ENCODE measurements at regions not wholly inside any gene's neighbourhood (a gene's known extent, or its start where the extent isn't known, plus 50 kb on each side); places are given as distances from the start of the nearest gene placed in this dataset.

GRCh38 chr4:60175241-60175640 lies 1024.9 kb upstream of the ADGRL3 start:
- DNase-seq (ENCODE audit: low spot score): no peak

GRCh38 chr4:60187428-60187827 lies 1012.7 kb upstream of the ADGRL3 start:
- DNase-seq (ENCODE audit: low spot score): no peak

DNA sequence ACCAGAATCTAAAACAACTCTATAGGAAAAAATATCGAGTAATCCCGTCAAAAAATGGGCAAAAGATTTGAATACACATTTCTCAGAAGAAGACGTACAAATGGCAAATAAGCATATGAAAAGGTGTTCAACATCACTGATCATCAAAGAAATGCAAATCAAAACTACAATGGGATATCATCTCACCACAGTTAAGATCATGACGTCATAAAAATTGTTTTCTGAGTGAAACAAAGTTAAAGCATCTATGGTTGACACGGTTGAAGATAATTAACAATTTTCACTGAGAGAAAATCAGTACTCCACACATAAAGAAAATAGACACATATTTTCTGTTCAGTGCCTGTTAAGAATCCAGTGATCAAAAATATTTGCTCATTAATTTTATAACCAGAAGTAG lies 1010.8 kb upstream of the ADGRL3 start:
- no peak for DNase-seq (ENCODE audit: low spot score)

GRCh38 chr4:60194214-60194613 lies 1005.9 kb upstream of the ADGRL3 start:
- DNase-seq (ENCODE audit: low spot score): no peak

GRCh38 chr4:60195256-60195655 lies 1004.9 kb upstream of the ADGRL3 start:
- no peak for DNase-seq (ENCODE audit: low spot score)

DNA sequence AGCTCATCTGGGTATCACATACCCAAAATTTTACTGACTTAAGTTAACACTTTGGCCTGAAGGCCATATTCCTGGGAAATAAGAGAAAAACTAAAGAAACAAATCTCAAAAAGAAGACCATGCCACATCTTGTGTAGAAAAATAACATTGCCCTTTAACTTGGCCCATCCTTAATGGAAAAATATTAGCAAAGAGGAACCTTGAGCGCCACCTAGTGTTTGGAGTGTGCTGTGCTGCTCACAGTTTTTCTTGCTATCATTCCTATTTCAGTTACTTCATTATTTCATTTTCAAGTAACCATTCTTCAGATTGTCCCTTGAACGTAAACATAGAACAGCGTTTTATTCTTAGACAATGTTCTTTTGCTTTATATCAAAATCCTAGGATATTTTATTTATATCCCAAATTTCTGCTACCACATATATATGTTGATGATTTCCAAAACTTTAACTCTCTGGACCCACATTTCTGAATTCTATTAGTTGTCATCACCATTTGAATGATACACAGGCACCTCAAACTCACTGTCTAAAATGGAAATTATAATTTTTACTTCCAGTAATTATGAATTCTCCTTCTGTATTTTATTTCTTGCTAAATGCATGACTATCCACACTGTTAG lies 999.0 kb upstream of the ADGRL3 start:
- peak; percentile 31 for DNase-seq (ENCODE audit: low spot score)

DNA sequence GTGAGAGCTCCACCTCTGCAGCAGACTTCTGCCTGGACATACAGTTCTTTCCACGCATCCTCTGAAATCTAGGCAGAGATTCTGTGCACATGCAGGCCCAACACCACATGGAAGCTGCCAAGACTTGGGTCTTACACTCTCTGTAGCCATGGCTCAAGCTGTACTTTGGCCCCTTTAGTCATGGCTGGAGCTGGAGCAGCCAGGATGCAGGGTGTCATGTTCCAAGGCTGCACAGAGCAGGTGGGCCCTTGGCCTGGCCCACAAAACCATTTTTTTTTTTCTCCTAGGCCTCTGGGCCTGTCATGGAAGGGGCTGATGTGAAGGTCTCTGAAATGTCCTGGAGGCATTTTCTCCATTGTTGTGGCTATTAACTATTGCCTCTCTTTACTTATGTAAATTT lies 990.5 kb upstream of the ADGRL3 start:
- DNase-seq (ENCODE audit: low spot score): no peak

GRCh38 chr4:60215906-60216305 lies 984.2 kb upstream of the ADGRL3 start:
- no peak for DNase-seq (ENCODE audit: low spot score)

DNA sequence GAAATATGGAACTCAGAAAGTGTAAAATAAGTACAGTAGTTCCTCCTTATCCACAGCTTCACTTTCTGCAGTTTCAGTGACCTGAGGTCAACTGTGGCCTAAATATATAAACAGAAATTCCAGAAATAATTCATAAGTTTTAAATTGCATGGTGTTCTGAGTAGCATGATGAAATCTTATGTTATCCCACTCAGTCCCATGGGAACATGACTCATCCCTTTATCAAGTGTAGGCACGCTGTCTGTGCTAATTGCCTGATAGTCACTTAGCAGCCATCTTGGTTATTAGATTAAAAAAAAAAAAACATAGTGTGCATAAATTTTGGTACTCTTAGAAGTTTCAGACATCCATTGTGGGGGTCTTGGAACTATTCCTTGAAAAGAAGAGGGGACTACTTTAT lies 983.4 kb upstream of the ADGRL3 start:
- no peak for DNase-seq (ENCODE audit: low spot score)

DNA sequence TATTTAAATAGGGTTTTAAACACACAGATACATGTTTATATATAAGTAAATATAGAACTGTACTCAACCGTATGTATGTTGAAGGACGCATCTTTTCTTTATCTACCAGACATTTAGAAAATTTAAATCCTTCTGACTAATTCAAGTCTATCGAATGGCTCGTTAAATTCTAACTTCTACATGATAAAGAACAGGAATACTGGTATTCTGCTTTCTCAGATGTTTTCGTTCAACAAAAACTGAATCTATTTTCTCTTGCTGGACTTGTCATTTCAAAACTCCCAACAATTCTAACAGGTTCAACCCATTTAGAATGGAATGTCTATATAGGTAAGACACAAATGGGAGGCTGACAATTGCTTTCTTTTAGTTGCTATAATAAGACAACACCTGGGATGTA lies 978.3 kb upstream of the ADGRL3 start:
- no peak for DNase-seq (ENCODE audit: low spot score)

DNA sequence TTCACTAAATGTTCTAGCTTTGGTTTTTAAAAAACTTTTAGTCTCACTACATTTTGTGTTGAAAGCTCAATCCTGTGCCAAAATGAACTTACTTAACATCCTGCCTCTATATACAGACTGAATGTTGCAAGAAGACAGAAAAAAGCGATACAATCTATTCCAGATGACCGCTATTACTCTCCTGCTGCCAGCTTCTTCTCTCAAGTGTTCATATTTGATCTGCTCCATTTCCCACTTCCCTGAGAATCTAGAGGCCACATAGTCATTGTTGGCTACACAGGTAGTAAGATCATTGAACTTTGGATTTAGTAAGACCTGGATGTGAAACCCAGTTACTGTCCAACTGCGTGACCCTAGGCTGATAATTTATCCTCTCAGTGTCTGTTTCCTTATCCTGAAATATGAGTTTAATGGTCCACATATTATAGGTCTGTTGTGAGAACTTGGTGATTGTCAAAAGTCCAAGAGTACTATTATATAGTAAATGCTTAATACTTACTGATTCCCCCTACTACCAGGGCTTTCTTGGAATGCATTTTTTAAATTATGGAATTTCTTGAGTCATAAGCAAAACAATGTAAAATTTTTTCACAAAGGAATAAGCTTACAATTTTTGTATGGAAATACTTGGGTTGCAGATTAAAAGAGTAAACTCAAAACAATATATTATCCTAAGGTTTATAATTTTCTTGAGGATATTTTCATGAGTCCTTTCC lies 976.8 kb upstream of the ADGRL3 start:
- DNase-seq (ENCODE audit: low spot score): no peak

GRCh38 chr4:60241866-60242265 lies 958.3 kb upstream of the ADGRL3 start:
- DNase-seq (ENCODE audit: low spot score): no peak

DNA sequence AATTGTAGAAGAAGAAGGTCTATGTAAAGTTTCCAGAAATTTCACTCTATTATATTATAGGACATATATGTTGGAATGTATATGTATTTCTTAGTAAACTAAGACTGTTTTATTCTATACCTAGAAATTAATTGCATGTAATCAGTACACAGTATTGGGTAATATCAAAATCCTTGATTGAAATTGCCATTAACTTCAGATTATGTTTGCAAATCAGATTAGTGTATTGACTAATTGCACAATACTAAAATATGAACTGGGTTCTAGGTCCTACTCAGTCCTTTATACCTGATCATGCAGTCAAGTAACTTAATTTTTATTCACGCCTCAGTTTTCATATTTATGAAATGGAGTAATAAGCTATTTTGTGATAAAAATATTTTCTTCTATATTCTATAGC lies 950.3 kb upstream of the ADGRL3 start:
- DNase-seq (ENCODE audit: low spot score): no peak

- DNase-seq (ENCODE audit: low spot score): no peak
Observed at GRCh38 chr4:60250657-60251056, 949.5 kb upstream of the ADGRL3 start.

DNA sequence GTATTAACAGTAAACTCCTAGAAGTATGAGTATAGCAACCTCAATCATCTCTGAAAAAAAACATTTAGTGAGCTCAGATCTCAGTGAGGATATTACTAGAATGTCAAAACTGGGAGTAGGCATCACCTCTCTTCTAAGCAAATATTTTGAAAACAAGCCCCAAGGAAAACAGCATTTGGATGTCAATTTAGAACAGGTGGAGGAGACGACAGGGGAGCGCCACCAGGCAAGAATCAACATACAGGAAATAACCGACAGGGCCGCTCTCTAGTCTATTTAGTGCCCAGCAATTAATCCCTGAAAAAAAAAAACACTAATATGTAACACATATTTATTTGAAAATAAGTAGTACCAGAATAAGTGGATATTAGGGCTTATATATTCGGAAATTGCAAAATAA lies 940.3 kb upstream of the ADGRL3 start:
- DNase-seq (ENCODE audit: low spot score): no peak

- DNase-seq (ENCODE audit: low spot score): no peak
Observed at GRCh38 chr4:60266505-60266904, 933.6 kb upstream of the ADGRL3 start.

GRCh38 chr4:60296386-60296785 lies 903.7 kb upstream of the ADGRL3 start:
- no peak for DNase-seq (ENCODE audit: low spot score)

DNA sequence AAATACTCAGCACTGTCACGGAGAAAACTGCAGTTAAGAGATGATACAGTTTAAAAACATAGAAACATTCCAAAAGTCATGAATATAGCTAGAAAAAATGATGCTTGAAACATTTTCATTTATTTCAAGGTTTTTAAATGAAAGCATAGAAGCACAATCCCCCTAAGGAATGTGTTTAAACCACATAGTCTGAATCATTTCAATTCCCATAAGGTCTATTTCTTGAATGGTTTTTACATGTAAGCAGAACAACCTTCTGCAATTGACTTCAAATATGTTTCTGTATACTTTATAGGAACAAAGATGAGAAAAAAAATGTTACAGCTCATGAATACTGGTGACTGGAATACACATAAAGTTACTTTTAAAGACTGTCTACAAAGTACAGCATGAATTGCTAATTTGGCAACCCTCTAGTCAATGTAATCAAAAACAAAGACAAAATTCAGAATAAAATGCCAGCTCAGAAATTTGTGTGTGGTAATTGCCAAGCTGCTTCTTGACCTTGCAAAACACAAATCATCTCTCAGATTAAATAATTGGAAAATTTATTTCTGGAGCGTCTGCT lies 886.4 kb upstream of the ADGRL3 start:
- no peak for DNase-seq (ENCODE audit: low spot score)

DNA sequence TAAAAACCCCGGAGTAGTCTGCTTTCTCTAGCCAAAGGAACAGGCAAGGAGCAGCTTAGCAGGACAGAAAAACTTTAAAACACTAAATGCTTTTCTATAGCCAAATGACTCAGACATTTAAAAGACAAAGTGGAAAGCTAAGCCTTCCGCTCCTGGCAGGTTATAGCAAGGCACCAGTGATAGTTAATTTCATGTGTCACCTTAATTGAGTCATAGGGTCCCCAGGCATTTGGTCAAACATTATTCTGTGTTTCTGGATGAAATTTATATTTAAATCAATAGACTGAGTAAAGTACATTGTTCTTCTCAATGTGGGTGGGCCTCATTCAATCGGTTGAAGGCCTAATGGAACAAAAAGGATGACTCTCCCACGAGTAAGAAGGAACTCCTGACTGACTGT lies 885.7 kb upstream of the ADGRL3 start:
- no peak for DNase-seq (ENCODE audit: low spot score)

DNA sequence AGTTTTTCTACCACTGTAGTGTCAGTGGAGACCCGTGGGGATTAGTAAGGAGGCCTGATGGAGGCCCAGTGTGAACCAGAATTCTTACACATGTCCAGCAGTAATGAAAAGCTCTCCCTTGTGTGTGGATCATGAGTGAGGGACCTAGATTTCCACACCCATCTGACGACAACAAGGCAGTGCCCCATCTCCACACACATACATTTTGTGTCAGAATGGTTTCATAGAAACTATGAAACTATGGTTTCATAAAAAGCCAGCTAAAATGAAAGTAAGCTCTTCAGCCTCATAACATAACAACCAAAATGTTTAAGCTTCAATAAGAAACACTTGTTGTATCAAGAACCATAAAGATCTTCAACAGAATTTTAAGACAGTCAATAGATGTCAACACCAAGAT lies 884.5 kb upstream of the ADGRL3 start:
- no peak for DNase-seq (ENCODE audit: low spot score)

- no peak for DNase-seq (ENCODE audit: low spot score)
Observed at GRCh38 chr4:60326735-60327134, 873.4 kb upstream of the ADGRL3 start.

- no peak for DNase-seq (ENCODE audit: low spot score)
Observed at GRCh38 chr4:60327651-60328050, 872.5 kb upstream of the ADGRL3 start.

- DNase-seq (ENCODE audit: low spot score): no peak
Observed at GRCh38 chr4:60344908-60345307, 855.2 kb upstream of the ADGRL3 start.

DNA sequence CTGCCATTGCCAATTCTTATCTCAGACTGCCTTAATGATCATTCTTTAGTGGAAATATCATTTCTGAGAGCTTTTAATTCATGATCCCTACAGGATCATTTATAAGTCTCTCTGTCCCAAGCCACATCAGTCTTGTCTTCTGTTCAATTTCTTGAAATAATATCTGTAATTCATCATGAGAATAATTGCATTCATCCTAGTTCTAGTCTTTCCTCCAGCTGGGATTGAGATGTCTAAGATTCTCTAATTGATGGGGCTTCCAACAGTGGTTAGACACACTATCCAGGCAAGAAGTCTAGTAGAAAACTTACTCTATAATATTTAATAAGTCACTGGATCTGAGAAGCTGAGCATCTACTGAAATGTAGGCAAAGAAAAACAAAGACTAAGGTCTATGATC lies 854.7 kb upstream of the ADGRL3 start:
- no peak for DNase-seq (ENCODE audit: low spot score)

Measured in AG08395 (cell line).